Stomach (tissue), 4 donors: ENCODE measurements at regions not wholly inside any gene's neighbourhood (a gene's known extent, or its start where the extent isn't known, plus 50 kb on each side); places are given as distances from the start of the nearest gene placed in this dataset.
"Not testable (repeated sequence)": the region's sequence is repeated elsewhere in the genome, so short reads cannot be mapped to it uniquely, and the experiment has no call there.

Experiments used
- EP300 ChIP-seq: sonication (generic); formaldehyde crosslinking; IDR thresholded peaks from one replicate; pipeline ENCODE4 v1.6.1; 2017; ENCODE audit warnings: antibody characterized with exemption
- POLR2A ChIP-seq, 4 donors: fragments of 450-650 bp; IDR thresholded peaks; one replicate each; pipeline ENCODE4 v1.6.1; 2016; ENCODE audit warnings: antibody characterized with exemption in 4 of 4, control low read depth in 2 of 4, mild to moderate bottlenecking in 1 of 4, moderate library complexity in 1 of 4
- POLR2AphosphoS5 ChIP-seq, 3 donors: sonication (generic); formaldehyde crosslinking; IDR thresholded peaks; one replicate each; pipeline ENCODE4 v1.6.1; 2016; ENCODE audit warnings: antibody characterized with exemption in 3 of 3

DNA sequence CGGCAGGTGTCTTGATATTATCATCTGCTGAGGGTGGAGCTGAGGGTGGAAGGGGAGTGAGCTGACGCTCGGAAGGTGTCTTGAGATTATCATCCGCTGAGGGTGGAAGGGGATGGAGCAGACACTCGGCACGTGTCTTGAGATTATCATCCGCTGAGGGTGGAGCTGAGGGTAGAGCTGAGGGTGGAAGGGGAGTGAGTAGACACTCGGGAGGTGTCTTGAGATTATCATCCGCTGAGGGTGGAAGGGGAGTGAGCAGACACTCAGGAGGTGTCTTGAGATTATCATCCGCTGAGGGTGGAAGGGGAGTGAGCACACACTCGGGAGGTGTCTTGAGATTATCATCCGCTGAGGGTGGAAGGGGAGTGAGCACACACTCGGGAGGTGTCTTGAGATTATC is 126.6 kb upstream of the CRYM start:
- TF ChIP-seq POLR2A (IDR thresholded peaks at IDR 0.05); POLR2AphosphoS5 (IDR thresholded peaks at IDR 0.05); EP300: not testable (repeated sequence)
